Keratinocyte (primary cell): ENCODE measurements at regions not wholly inside any gene's neighbourhood (a gene's known extent, or its start where the extent isn't known, plus 50 kb on each side); places are given as distances from the start of the nearest gene placed in this dataset.

Source experiments
- DNase-seq: peaks from one replicate; pipeline ENCODE4 v3.0.0-alpha.2; 2011; ENCODE audit warnings: low read depth, missing footprints, low spot score
- FAIRE-seq: peaks from 2 replicates; lab custom pipeline; 2011; peaks lifted over from hg19 to GRCh38; lab: Jason Lieb, UNC
- H2AFZ ChIP-seq: 2 replicates; pipeline ENCODE4 v1.6.0; 2012; ENCODE audit warnings: low read length, control low read depth, inconsistent platforms; ENCODE audit not compliant: control insufficient read depth
- H3K27ac ChIP-seq: 2 replicates; pipeline ENCODE4 v1.5.1; 2011; ENCODE audit warnings: low read length; ENCODE audit not compliant: control insufficient read depth, insufficient read depth
- H3K27me3 ChIP-seq: 3 replicates; pipeline ENCODE4 v1.6.0; 2011; ENCODE audit warnings: low read length; ENCODE audit not compliant: control insufficient read depth, insufficient read depth; ENCODE audit errors: extremely low read depth
- H3K36me3 ChIP-seq, 2 experiments: 2 replicates in 1 of 2; 3 replicates in 1 of 2; pipeline ENCODE4 v1.5.1; 2011; ENCODE audit warnings: low read length in 2 of 2, mild to moderate bottlenecking in 1 of 2; ENCODE audit not compliant: control insufficient read depth in 2 of 2, insufficient read depth in 2 of 2; ENCODE audit errors: extremely low read depth in 1 of 2
- H3K4me1 ChIP-seq: 3 replicates; pipeline ENCODE4 v1.5.1; 2011; ENCODE audit warnings: low read length; ENCODE audit not compliant: control insufficient read depth, insufficient read depth; ENCODE audit errors: extremely low read depth
- H3K4me2 ChIP-seq: 3 replicates; pipeline ENCODE4 v1.6.0; 2011; ENCODE audit warnings: low read depth, low read length; ENCODE audit not compliant: control insufficient read depth, insufficient read depth; ENCODE audit errors: extremely low read depth
- H3K4me3 ChIP-seq, 3 experiments: fragments of 200-600 bp in 1 of 3; sonication (generic) in 1 of 3; 2 replicates in 2 of 3; 3 replicates in 1 of 3; pipeline ENCODE4 v1.5.1; 2011 to 2016; ENCODE audit warnings: low read length in 3 of 3, mild to moderate bottlenecking in 3 of 3, control low read depth in 2 of 3, inconsistent platforms in 1 of 3, low read depth in 1 of 3, mixed read lengths in 1 of 3, mixed run types in 1 of 3, moderate library complexity in 1 of 3; ENCODE audit not compliant: control insufficient read depth in 2 of 3, insufficient read depth in 2 of 3; ENCODE audit errors: extremely low read depth in 1 of 3
- H3K79me2 ChIP-seq: 2 replicates; pipeline ENCODE4 v1.6.0; 2012; ENCODE audit warnings: low read length; ENCODE audit not compliant: control insufficient read depth, insufficient read depth
- H3K9ac ChIP-seq: 3 replicates; pipeline ENCODE4 v1.6.0; 2011; ENCODE audit warnings: low read length; ENCODE audit not compliant: control insufficient read depth, insufficient read depth; ENCODE audit errors: extremely low read depth
- H3K9me1 ChIP-seq: 3 replicates; pipeline ENCODE4 v1.6.0; 2011; ENCODE audit warnings: low read length; ENCODE audit not compliant: control insufficient read depth, insufficient read depth; ENCODE audit errors: extremely low read depth
- H3K9me3 ChIP-seq: 2 replicates; pipeline ENCODE4 v1.5.1; 2012; ENCODE audit warnings: low read depth, low read length; ENCODE audit not compliant: control insufficient read depth
- H4K20me1 ChIP-seq: 3 replicates; pipeline ENCODE4 v1.6.0; 2011; ENCODE audit warnings: low read length; ENCODE audit not compliant: control insufficient read depth, insufficient read depth; ENCODE audit errors: extremely low read depth
- EZH2 ChIP-seq: IDR thresholded peaks from one replicate; pipeline ENCODE4 v1.6.1; 2012; ENCODE audit warnings: inconsistent platforms, mild to moderate bottlenecking, low read length, moderate library complexity
- dilution Hi-C: fragments of 300-500 bp; cut with MboI; formaldehyde crosslinking; loops from one replicate; pipeline ENCODE4 v1.7.0; 2020; ENCODE audit warnings: low sequenced_read_pairs; ENCODE audit not compliant: extremely low pct_ligation_motif_present
- TF ChIP-seq, protein P1 (sequence below), 3 experiments: IDR thresholded peaks in 1 of 3; conservative IDR thresholded peaks in 1 of 3; optimal IDR thresholded peaks in 1 of 3; 2 replicates in 2 of 3; 3 replicates in 1 of 3; pipeline versions ENCODE3 to v1.5.1; 2011; ENCODE audit warnings: low read length in 3 of 3, mild to moderate bottlenecking in 3 of 3, moderate library complexity in 2 of 3, control low read depth in 1 of 3, inconsistent platforms in 1 of 3; ENCODE audit not compliant: insufficient read depth in 2 of 3; ENCODE audit errors: extremely low read depth in 1 of 3

DNA sequence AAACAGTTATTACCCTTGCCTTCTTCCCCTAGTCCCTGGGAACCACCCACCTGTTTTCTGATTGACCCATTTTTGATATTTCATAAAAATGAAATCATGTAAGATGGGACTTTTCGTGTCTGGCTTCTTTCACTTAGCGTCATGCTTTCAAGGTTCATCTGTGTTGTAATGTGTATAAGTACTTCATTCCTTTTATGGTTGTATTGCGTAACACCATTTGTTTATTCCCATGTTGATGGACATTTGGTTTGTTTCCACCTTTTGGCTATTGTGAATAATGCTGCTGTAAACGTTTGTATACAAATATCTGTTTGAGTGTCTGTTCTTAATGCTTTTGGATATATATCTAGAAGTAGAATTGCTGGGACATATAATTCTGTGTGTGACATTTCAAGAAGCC, 650.1 kb upstream of the COX7C start:
- Histone ChIP-seq H3K4me1 (no peaks in the 10 kb centered on the region), H3K27me3 (no peaks in the 10 kb centered on the region), H4K20me1 (no peaks in the 10 kb centered on the region), H3K79me2 (no peaks in the 10 kb centered on the region), H3K9me3 (no peaks in the 10 kb centered on the region), H3K9me1 (no peaks in the 10 kb centered on the region), H2AFZ (no peak overlapping the region), H3K36me3 (no peaks in the 10 kb centered on the region), H3K4me3 (no peak overlapping the region), H3K4me2 (no peak overlapping the region), H3K27ac (no peak overlapping the region), H3K9ac (no peak overlapping the region)
- no peak for TF ChIP-seq EZH2
- DNase-seq (no peak), FAIRE-seq (no peak)
- dilution Hi-C loops = no loop called here

DNA sequence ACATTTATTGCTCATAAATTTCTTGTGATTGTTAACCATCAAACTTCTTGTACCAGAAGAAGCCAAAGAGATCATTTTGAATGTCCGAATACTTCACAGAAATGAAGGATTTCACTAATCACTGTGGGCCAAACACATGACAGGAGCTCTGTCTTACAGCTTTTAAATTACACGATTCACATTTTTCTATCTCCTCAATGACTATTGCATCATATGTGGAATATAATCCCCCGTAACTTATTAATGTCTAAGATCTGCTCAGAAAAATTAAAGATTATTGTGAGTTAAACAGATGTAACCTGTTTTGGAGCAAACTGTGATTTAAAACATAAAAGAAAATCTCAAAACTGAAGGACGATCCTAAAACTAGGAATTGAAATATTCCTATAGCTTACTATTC, 645.2 kb upstream of the COX7C start:
- Histone ChIP-seq H3K36me3 (no peaks in the 10 kb centered on the region), H3K4me2 (no peak overlapping the region), H2AFZ (no peak overlapping the region), H4K20me1 (no peaks in the 10 kb centered on the region), H3K27me3 (no peaks in the 10 kb centered on the region), H3K9me1 (no peaks in the 10 kb centered on the region), H3K9ac (no peak overlapping the region), H3K9me3 (no peaks in the 10 kb centered on the region), H3K79me2 (no peaks in the 10 kb centered on the region), H3K4me1 (no peaks in the 10 kb centered on the region), H3K4me3 (no peak overlapping the region), H3K27ac (no peak overlapping the region)
- TF ChIP-seq, protein P1, sequence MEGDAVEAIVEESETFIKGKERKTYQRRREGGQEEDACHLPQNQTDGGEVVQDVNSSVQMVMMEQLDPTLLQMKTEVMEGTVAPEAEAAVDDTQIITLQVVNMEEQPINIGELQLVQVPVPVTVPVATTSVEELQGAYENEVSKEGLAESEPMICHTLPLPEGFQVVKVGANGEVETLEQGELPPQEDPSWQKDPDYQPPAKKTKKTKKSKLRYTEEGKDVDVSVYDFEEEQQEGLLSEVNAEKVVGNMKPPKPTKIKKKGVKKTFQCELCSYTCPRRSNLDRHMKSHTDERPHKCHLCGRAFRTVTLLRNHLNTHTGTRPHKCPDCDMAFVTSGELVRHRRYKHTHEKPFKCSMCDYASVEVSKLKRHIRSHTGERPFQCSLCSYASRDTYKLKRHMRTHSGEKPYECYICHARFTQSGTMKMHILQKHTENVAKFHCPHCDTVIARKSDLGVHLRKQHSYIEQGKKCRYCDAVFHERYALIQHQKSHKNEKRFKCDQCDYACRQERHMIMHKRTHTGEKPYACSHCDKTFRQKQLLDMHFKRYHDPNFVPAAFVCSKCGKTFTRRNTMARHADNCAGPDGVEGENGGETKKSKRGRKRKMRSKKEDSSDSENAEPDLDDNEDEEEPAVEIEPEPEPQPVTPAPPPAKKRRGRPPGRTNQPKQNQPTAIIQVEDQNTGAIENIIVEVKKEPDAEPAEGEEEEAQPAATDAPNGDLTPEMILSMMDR (optimal IDR thresholded peaks at IDR 0.05 in 1 of 3, IDR thresholded peaks at IDR 0.05 in 1 of 3, conservative IDR thresholded peaks at IDR 0.05 in 1 of 3; ENCODE audit: extremely low read depth in 1 of 3, insufficient read depth in 2 of 3, low read length in 3 of 3) = no peak
- TF ChIP-seq EZH2 = no peak
- dilution Hi-C loops = no loop called here
- FAIRE-seq (no peak), DNase-seq (no peak)

DNA sequence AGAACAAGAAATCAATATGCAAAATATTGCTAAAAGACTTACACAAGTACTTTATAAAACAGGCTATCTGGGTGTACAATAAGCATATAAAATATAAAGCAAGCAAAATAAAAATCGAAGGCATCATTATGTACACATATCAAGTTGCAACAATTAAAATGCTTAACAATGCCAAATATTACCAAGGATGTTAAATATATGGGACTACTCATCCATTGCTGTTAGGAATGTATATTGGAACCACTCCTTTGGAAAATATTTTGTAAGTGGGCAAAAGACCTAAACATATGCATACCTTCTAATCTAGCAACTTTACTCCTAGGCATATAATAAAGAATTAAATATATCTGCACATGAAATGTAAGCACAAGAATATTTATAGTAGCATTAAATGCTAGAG, 632.6 kb upstream of the COX7C start:
- H2AFZ ChIP-seq = no peak overlapping the region
- no peak for DNase-seq
- dilution Hi-C loops = no loop called here
- no peak overlapping the region for H3K27ac ChIP-seq
- TF ChIP-seq EZH2 = no peak
- TF ChIP-seq, protein P1 (optimal IDR thresholded peaks at IDR 0.05 in 1 of 3, IDR thresholded peaks at IDR 0.05 in 1 of 3, conservative IDR thresholded peaks at IDR 0.05 in 1 of 3; ENCODE audit: extremely low read depth in 1 of 3, insufficient read depth in 2 of 3, low read length in 3 of 3) = no peak
- H4K20me1 ChIP-seq = no peaks in the 10 kb centered on the region
- H3K79me2 ChIP-seq = no peaks in the 10 kb centered on the region
- H3K9me1 ChIP-seq = no peaks in the 10 kb centered on the region
- H3K27me3 ChIP-seq = no peaks in the 10 kb centered on the region
- H3K4me1 ChIP-seq = no peaks in the 10 kb centered on the region
- no peak overlapping the region for H3K9ac ChIP-seq
- H3K9me3 ChIP-seq = peaks cover 3% of the 10 kb centered on the region
- H3K4me2 ChIP-seq = no peak overlapping the region
- FAIRE-seq = no peak
- no peaks in the 10 kb centered on the region for H3K36me3 ChIP-seq
- no peak overlapping the region for H3K4me3 ChIP-seq
